ENCODE measurements at regions not wholly inside any gene's neighbourhood (a gene's known extent, or its start where the extent isn't known, plus 50 kb on each side); places are given as distances from the start of the nearest gene placed in this dataset.

- BruUV-seq (replicated peaks) = no TSS peak
- in situ Hi-C loops (cut with HindIII; ENCODE audit: low pct_unique_long_range_greater_than_20kb, low sequenced_read_pairs) = no loop called here
- CTCF ChIA-PET = no interaction called here
Observed at GRCh38 chr7:116317907-116318306, 107.6 kb downstream of the TES start.

DNA sequence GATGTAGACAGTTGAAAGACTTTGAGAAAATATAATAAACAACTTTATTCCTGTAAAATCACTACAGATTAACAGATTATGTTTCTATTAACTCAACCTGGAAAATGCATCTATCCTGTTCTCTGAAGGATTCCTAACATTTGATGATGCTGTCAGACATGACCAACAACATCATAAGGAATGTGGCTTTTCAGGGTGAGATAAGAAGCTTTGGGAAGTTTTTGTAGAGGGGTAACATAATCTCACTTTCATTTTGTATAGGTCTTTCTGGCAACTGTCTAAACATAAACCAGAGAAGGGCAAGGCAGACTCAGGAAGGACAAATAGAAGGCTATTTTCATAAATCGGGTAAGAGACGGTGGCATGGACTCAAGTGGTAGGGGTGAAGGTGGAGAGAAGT lies 112.2 kb downstream of the TES start:
- peak overlapping the region; percentile 69 for H3K27ac ChIP-seq (ENCODE audit: low read length)
- ChIA-PET POLR2A (no interaction called here), CTCF (no interaction called here)
- peaks cover 29% of the 10 kb centered on the region; the same call in 1 of the 2 replicates for H3K9me3 ChIP-seq (ENCODE audit: control insufficient read depth, insufficient read depth, low read depth, low read length)
- H3K4me1 ChIP-seq (ENCODE audit: control insufficient read depth, insufficient read depth, low read length) = peaks cover 7% of the 10 kb centered on the region; the same call in 1 of the 2 replicates
- DNase-seq (ENCODE audit: low read depth, low spot score) = no peak
- BruUV-seq (replicated peaks) = no TSS peak
- intact Hi-C loops (cut with micrococcal nuclease; ENCODE audit: unreplicated experiment) (no loop called here), in situ Hi-C loops (cut with HindIII; ENCODE audit: low pct_unique_long_range_greater_than_20kb, low sequenced_read_pairs) (no loop called here)
- H3K27me3 ChIP-seq (ENCODE audit: control insufficient read depth, insufficient read depth, low read length) = no peaks in the 10 kb centered on the region
- H3K4me3 ChIP-seq (ENCODE audit: low read depth in 2 of 2, low read length in 2 of 2) = no peak overlapping the region
- no peak for TF ChIP-seq TCF7L2 (IDR thresholded peaks at IDR 0.05; ENCODE audit: low read depth, low read length)
- no peak for TF ChIP-seq CTCF (IDR thresholded peaks at IDR 0.05)
- no peak for TF ChIP-seq SIN3A (IDR thresholded peaks at IDR 0.05; ENCODE audit: borderline replicate concordance, insufficient read depth, low read depth, low read length)
- H3K36me3 ChIP-seq (ENCODE audit: control insufficient read depth, insufficient read depth, low read length) = no peaks in the 10 kb centered on the region
- ATAC-seq = no peak

More at GRCh38 chr7:116317907-116318306, 107.6 kb downstream of the TES start:
- ATAC-seq (no peak), DNase-seq (ENCODE audit: low read depth, low spot score) (no peak)
- Histone ChIP-seq H3K4me3 (ENCODE audit: low read depth in 2 of 2, low read length in 2 of 2) (no peak overlapping the region), H3K36me3 (ENCODE audit: control insufficient read depth, insufficient read depth, low read length) (no peaks in the 10 kb centered on the region), H3K27me3 (ENCODE audit: control insufficient read depth, insufficient read depth, low read length) (no peaks in the 10 kb centered on the region), H3K27ac (ENCODE audit: low read length) (peak overlapping the region; percentile 97), H3K9me3 (ENCODE audit: control insufficient read depth, insufficient read depth, low read depth, low read length) (peaks cover 27% of the 10 kb centered on the region; the same call in 1 of the 2 replicates), H3K4me1 (ENCODE audit: control insufficient read depth, insufficient read depth, low read length) (peaks cover 29% of the 10 kb centered on the region)
- TF ChIP-seq CTCF (IDR thresholded peaks at IDR 0.05) (no peak), POLR2AphosphoS5 (IDR thresholded peaks at IDR 0.05; ENCODE audit: low read depth, low read length) (no peak)
- intact Hi-C loops (cut with micrococcal nuclease; ENCODE audit: unreplicated experiment) = loop anchor here (5.0 kb wide), 1 partner anchor 46 kb away; no protein-coding TSS in a partner anchor
- POLR2A ChIA-PET = interaction anchor here (0.6 kb wide), 1 partner anchor 208 kb away, joined by 6 read pairs; no protein-coding TSS in a partner anchor

DNA sequence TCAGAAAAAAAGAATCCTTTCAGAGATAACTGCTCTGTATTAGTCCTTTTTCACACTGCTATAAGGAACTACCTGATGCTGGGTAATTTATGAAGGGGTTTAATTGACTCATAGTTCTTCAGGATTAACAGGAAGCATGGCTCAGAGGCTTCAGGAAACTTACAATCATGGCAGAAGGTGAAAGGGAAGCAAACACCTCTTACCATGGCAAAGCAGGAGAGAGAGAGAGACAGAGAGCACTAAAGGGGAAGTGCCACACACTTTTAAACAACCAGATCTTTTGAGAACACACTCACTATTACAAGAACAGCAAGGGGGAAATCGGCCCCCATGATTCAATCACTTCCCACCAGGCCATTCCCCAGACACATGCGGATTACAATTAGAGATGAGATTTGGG lies 114.2 kb downstream of the TES start:
- no TSS peak for BruUV-seq (replicated peaks)
- ATAC-seq = no peak
- in situ Hi-C loops (cut with HindIII; ENCODE audit: low pct_unique_long_range_greater_than_20kb, low sequenced_read_pairs) = no loop called here
- no peak for DNase-seq (ENCODE audit: low read depth, low spot score)
- TF ChIP-seq REST (IDR thresholded peaks at IDR 0.05; ENCODE audit: insufficient read depth in 1 of 2, low read depth in 2 of 2, low read length in 1 of 2) (no peak), SIN3A (IDR thresholded peaks at IDR 0.05; ENCODE audit: borderline replicate concordance, insufficient read depth, low read depth, low read length) (no peak), TCF7L2 (IDR thresholded peaks at IDR 0.05; ENCODE audit: low read depth, low read length) (no peak), POLR2AphosphoS5 (IDR thresholded peaks at IDR 0.05; ENCODE audit: low read depth, low read length) (no peak), CTCF (IDR thresholded peaks at IDR 0.05) (no peak)
- no peak overlapping the region for H3K4me3 ChIP-seq (ENCODE audit: low read depth in 2 of 2, low read length in 2 of 2)
- intact Hi-C loops (cut with micrococcal nuclease; ENCODE audit: unreplicated experiment) = no loop called here
- H3K4me1 ChIP-seq (ENCODE audit: control insufficient read depth, insufficient read depth, low read length) = no peaks in the 10 kb centered on the region
- CTCF ChIA-PET = no interaction called here
- H3K9me3 ChIP-seq (ENCODE audit: control insufficient read depth, insufficient read depth, low read depth, low read length) = peaks cover 23% of the 10 kb centered on the region; the same call in 1 of the 2 replicates
- H3K27ac ChIP-seq (ENCODE audit: low read length) = peak overlapping the region; percentile 69; the same call in 1 of the 2 replicates
- no peaks in the 10 kb centered on the region for H3K36me3 ChIP-seq (ENCODE audit: control insufficient read depth, insufficient read depth, low read length)
- H3K27me3 ChIP-seq (ENCODE audit: control insufficient read depth, insufficient read depth, low read length) = no peaks in the 10 kb centered on the region
- POLR2A ChIA-PET = interaction anchor here (0.6 kb wide), 1 partner anchor 35 kb away, joined by 3 read pairs; no protein-coding TSS in a partner anchor
